ENCODE measurements at regions not wholly inside any gene's neighbourhood (a gene's known extent, or its start where the extent isn't known, plus 50 kb on each side); places are given as distances from the start of the nearest gene placed in this dataset.

- DNase-seq (ENCODE audit: low read depth) = no peak
These were observed 179.2 kb downstream of the AASDH start for GRCh38 chr4:56208103-56208502.

DNA sequence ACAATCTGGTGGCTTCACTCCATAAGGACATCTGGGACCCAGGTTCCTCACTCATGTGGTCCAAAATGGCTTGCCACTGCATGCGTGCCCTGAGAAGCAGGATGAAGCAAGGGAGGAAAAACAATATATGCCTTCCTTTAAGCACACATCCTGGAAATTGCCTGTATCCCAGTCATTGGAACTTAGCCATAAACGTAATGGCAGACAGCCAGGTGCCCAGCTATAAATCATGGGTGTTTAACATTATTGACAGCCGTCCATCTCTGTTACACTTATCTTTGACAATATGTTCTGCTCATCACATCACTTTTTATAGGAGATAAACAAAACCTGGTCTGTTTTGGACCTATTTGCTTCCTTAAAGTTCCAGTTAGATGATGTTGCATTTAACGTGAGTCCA lies 181.0 kb downstream of the AASDH start:
- no peak for DNase-seq (ENCODE audit: low read depth)

GRCh38 chr4:56200275-56200674 lies 187.0 kb downstream of the AASDH start:
- peak; percentile 68 for DNase-seq (ENCODE audit: low read depth)

DNA sequence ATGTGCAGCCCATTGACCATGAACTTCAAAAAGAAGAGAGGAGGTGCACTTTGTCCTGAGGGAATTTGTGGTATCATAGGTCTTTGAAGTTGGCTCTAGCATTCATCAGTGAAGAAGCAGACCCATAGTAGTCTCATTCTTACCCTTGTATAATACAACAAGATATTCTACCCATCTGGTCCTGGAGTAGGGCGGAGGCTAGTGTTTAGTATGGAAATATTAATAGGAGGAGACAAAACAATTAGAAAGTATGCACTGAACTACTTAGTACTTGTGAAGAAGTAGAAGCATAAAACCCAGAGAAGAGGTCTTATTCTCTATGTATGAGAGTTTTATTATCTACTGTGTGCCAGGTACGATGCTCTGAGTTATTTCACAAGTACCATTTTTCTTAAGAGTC lies 189.0 kb downstream of the AASDH start:
- no peak for DNase-seq (ENCODE audit: low read depth)

- peak; percentile 54 for DNase-seq (ENCODE audit: low read depth)
These were observed 189.9 kb downstream of the AASDH start for GRCh38 chr4:56197387-56197786.

- DNase-seq (ENCODE audit: low read depth) = no peak
These were observed 192.3 kb downstream of the AASDH start for GRCh38 chr4:56195025-56195424.

DNA sequence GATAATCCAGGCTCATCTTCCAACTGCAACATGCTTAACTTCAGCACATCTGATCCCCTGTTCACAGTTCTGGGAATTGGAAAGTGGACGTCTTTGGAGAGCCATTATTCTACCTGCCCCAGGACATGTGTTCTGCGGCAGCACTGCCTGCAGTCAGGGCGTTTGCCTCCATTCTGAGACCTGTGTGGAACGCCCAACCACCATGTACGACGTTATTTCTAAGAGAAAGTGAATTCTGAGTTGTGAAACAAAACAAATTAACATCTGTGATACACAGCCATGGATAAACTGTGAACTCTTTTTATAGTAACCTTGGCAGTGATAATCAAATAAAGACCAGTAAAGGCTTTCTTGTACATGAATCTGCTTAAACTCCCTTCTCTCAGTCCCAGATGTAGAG lies 195.8 kb downstream of the AASDH start:
- no peak for DNase-seq (ENCODE audit: low read depth)

DNA sequence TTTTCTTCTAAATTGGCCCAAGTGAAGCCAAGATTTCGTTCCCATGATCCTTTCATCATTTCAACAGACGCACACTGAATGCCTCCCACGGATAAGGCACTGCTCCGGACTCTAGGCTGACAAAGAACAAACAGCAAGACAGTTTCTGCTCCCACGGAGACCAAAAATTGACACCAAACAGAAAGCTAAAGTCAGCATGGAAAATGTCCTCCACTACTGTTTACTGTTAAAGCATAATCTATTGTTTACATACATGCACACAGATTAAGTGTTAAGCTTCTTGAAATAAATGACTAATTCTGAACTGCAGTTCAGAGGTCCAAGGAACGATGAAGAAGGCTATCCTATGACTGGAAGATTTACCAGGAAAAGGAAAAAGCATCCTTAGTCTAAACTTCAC lies 199.6 kb downstream of the AASDH start:
- no peak for DNase-seq (ENCODE audit: low read depth)

DNA sequence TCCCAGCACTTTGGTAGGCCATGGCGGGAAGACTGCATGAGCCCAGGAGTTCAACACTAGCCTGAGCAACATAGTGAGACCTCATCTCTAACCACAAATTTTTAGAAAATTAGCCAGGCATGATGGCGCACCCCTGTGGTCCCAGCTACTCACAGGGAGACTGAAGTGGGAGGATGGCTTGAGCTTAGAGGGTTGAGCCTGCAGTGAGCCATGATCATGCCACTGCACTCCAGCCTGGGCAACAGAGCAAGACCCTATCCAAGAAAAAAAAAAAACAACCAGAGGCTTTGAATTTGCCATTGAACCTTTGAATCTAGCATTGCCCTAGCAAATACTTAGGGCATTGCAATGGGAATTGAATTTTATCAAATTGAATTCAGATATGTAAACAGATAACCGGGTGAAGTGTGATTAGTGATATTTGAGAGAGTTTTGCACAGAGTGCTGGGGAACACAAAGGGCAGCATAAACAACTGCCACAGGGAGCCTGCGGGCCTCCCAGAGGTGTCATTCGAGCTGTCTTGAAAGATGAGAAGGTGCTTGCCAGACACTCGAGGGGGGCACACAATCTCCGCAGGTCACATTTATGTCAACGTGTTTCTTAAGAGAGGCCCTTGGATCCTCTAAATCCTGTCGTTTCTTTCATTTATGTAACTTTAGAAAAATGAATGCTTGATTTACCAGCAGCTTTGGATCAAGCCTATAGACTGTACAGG lies 200.3 kb downstream of the AASDH start:
- no peak for DNase-seq (ENCODE audit: low read depth)

GRCh38 chr4:56185901-56186300 lies 201.4 kb downstream of the AASDH start:
- DNase-seq (ENCODE audit: low read depth) = no peak

GRCh38 chr4:56184214-56184613 lies 203.1 kb downstream of the AASDH start:
- DNase-seq (ENCODE audit: low read depth) = no peak

GRCh38 chr4:56183344-56183959 lies 203.8 kb downstream of the AASDH start:
- no peak for DNase-seq (ENCODE audit: low read depth)

DNA sequence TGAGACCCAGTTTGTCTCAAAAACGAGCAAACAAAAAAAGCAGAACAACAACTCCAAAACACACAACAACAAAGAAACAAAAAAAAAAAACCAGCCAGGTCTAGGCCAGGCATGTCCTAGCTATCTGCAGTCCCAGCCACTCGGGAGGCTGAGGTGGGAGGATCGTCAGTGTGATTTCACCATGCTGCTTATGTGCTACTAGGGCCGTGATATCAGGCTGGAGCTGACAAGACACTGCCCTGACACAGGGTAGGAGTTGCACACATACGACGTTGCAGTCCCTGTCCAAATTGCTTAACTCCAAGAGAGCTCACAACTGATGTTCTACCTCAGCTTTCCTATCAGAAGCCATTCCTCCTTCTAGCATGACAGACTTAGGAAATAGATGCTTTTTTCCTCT lies 204.9 kb downstream of the AASDH start:
- DNase-seq (ENCODE audit: low read depth) = no peak

DNA sequence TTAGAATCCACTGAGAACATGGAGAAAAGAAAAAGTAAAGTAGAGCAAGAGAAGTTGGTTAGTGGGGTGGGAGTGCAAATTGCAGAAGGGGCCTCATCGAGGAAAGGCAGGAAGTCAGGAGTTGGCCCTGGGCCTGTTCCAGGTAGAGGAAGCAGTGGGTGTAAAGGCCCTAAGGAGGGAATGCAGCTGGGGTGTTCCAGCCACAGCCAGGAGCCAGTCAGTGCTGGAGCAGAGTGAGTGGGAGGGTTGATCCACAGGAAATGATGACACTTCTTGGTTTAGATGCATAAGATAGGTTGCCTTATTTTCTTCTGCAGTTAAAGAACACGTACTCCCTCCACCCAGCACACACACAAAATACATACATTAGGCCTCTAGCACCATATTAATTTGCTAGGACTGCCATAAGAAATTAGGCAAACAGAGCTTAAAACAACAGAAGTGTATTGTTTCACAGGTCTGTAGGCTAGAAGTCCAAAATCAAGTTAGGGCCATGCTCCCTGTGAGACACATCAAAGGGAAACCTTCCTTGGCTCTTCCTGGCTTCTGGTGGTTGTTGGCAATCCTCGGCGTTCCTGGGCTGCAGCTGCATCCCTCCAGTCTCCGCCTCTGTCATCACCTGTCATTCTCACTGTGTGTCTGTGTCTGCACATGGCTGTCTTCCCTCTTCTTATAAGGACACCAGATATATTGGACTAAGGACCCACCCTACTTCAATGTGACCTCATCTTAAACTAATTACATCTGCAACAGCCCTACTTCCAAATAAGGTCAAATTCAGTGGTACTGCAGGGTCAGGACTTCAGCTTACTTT lies 205.9 kb downstream of the AASDH start:
- peak; percentile 32 for DNase-seq (ENCODE audit: low read depth)

DNA sequence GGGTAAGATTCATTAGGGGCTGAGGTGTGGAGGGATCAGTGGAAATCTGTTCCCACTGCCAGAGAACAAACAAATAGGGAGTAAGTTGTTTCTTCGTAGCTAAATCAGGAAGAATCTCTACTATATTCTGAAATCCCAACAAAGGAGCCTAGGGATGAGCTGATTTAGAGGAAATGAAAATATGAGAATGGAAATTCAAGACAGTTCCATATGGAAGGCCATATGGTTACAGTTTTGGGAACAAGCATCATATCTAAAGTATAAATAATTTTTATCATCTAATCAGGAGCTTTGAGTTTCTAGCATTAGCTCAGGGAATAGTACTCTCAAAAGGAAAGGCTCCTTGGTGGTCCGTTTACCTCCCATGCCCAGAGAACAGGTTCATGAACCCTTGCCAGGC lies 218.2 kb downstream of the AASDH start:
- no peak for DNase-seq (ENCODE audit: low read depth)

DNA sequence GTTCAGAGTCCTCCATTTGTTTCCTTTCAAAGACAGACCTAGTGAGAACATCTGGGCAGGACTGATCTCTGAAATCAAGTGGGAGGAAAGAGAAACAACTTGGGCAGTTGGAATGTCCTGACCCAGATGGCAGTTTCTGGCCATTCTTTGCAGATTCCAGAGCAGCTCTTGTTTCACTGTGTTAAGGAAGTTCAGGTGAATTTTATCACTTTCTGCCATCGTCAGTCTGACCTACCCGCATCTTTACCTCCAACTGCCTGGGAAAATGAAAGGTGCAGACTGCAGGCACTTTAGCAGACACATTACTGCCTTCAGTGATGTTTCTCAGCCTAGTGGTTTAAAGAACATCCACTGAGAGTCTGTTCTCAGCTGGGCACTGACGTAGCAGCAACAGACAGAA lies 216.2 kb downstream of the CEP135 start:
- DNase-seq (ENCODE audit: low read depth) = no peak

GRCh38 chr4:56160636-56161035 lies 211.9 kb downstream of the CEP135 start:
- no peak for DNase-seq (ENCODE audit: low read depth)

GRCh38 chr4:56158483-56158882 lies 209.7 kb downstream of the CEP135 start:
- DNase-seq (ENCODE audit: low read depth) = no peak

- DNase-seq (ENCODE audit: low read depth) = no peak
These were observed 207.4 kb downstream of the CEP135 start for GRCh38 chr4:56156141-56156540.

DNA sequence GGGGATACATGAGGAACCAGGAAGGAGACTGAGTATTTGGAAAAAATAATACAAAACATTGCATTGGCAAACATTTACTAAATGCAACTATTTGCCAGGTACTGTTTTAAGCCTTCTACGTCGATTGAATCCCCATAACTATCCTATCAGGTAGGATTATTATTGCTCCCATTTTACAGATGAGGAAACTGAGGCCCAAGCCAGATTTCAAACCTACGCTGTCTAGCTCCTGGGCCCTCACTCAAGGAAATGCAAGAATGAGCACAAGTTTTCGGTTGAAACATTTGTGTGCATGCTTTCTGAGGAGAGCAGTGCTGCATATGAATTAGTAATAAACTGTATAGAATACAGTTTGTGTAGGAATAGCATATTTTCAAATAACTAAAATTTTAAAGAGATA lies 206.7 kb downstream of the CEP135 start:
- DNase-seq (ENCODE audit: low read depth) = no peak

DNA sequence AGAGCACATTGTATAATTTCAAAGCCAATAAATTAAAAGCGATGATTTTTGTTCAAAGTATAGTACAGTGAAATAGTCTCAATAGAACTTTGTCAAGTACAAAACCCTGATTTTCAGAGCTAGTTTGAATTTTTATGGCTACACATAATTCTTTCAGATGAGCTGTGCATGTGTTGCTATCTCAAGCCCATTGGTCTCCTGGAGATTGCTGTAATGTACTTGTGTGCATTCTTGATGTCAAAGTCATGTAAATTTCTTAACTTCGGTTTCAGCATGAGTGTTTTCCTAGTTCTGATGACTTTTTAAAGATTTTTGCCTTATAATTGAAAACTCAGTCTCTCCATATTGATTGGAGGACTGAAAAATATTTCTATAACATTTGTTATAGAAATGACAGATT lies 200.8 kb downstream of the CEP135 start:
- no peak for DNase-seq (ENCODE audit: low read depth)

GRCh38 chr4:56148428-56148827 lies 199.7 kb downstream of the CEP135 start:
- DNase-seq (ENCODE audit: low read depth) = no peak

DNA sequence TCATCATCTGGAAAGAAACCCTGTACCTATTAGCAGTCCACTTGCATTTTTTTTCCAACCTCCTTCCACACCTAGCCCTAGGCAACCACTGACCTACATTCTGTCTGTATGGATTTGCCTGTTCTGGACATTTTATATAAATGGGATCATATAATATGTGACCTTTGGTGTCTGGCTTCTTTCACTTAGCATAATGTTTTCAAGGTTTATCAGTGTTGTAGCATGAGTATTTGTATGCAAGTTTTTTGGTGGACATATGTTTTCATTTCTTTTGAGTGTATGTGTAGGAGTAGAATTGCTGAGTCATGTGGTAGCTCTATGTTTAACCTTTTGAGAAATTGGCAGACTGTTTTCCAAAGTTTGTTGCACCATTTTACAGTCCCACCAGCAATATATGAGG lies 198.6 kb downstream of the CEP135 start:
- no peak for DNase-seq (ENCODE audit: low read depth)

All from HT1080 (cell line).